Osteoblast (primary cell): ENCODE measurements at regions not wholly inside any gene's neighbourhood (a gene's known extent, or its start where the extent isn't known, plus 50 kb on each side); places are given as distances from the start of the nearest gene placed in this dataset.

Experiments
- DNase-seq: peaks from one replicate; pipeline ENCODE4 v3.0.0; 2011; ENCODE audit warnings: low spot score, mixed read lengths; ENCODE audit not compliant: insufficient read length; ENCODE audit errors: missing footprints
- H2AFZ ChIP-seq: 2 replicates; pipeline ENCODE4 v1.6.0; 2011; ENCODE audit warnings: mild to moderate bottlenecking, low read length
- H3K27ac ChIP-seq: 2 replicates; pipeline ENCODE4 v1.5.1; 2011; ENCODE audit warnings: mild to moderate bottlenecking, low read depth, low read length, moderate library complexity
- H3K27me3 ChIP-seq: 2 replicates; pipeline ENCODE4 v1.6.0; 2012; ENCODE audit warnings: mild to moderate bottlenecking, control low read depth, inconsistent platforms, low read length, moderate library complexity; ENCODE audit not compliant: insufficient read depth
- H3K36me3 ChIP-seq: 2 replicates; pipeline ENCODE4 v1.5.1; 2011; ENCODE audit warnings: mild to moderate bottlenecking, low read length, control low read depth, moderate library complexity; ENCODE audit not compliant: insufficient read depth
- H3K4me1 ChIP-seq: 2 replicates; pipeline ENCODE4 v1.5.1; 2011; ENCODE audit warnings: mild to moderate bottlenecking, low read length, control low read depth, moderate library complexity; ENCODE audit not compliant: insufficient read depth
- H3K4me2 ChIP-seq: 2 replicates; pipeline ENCODE4 v1.6.0; 2011; ENCODE audit warnings: mild to moderate bottlenecking, low read length; ENCODE audit not compliant: insufficient read depth
- H3K4me3 ChIP-seq: fragments of 200-600 bp; sonication (generic); 3 replicates; pipeline ENCODE4 v1.5.1; 2012; ENCODE audit warnings: mild to moderate bottlenecking, low read length, inconsistent platforms; ENCODE audit not compliant: insufficient read depth
- H3K79me2 ChIP-seq: 2 replicates; pipeline ENCODE4 v1.6.0; 2012; ENCODE audit warnings: mild to moderate bottlenecking, low read length, control low read depth, inconsistent platforms; ENCODE audit not compliant: insufficient read depth
- H3K9me3 ChIP-seq: 2 replicates; pipeline ENCODE4 v1.5.1; 2011; ENCODE audit warnings: low read depth, low read length, control low read depth
- H4K20me1 ChIP-seq: 2 replicates; pipeline ENCODE4 v1.6.0; 2012; ENCODE audit warnings: mild to moderate bottlenecking, low read length, control low read depth; ENCODE audit not compliant: insufficient read depth
- CTCF ChIP-seq: IDR thresholded peaks from 2 replicates; pipeline ENCODE4 v1.5.1; 2011; ENCODE audit warnings: mild to moderate bottlenecking, low read depth, low read length, moderate library complexity; ENCODE audit errors: extremely low read depth

GRCh38 chr17:70988622-70989021 is 819.3 kb downstream of the KCNJ2 start:
- peaks cover 3% of the 10 kb centered on the region for H3K9me3 ChIP-seq
- TF ChIP-seq CTCF = no peak
- no peaks in the 10 kb centered on the region for H3K27me3 ChIP-seq
- H4K20me1 ChIP-seq = no peaks in the 10 kb centered on the region
- DNase-seq = no peak
- H3K4me1 ChIP-seq = no peaks in the 10 kb centered on the region
- H3K27ac ChIP-seq = no peak overlapping the region
- no peak overlapping the region for H3K4me3 ChIP-seq
- H3K79me2 ChIP-seq = no peaks in the 10 kb centered on the region
- no peak overlapping the region for H3K4me2 ChIP-seq
- H2AFZ ChIP-seq = no peak overlapping the region
- no peaks in the 10 kb centered on the region for H3K36me3 ChIP-seq

GRCh38 chr17:70989280-70989679 is 819.9 kb downstream of the KCNJ2 start:
- H3K4me1 ChIP-seq = no peaks in the 10 kb centered on the region
- H4K20me1 ChIP-seq = no peaks in the 10 kb centered on the region
- no peak for TF ChIP-seq CTCF
- no peak overlapping the region for H3K4me2 ChIP-seq
- no peak for DNase-seq
- no peaks in the 10 kb centered on the region for H3K79me2 ChIP-seq
- H2AFZ ChIP-seq = no peak overlapping the region
- peaks cover 3% of the 10 kb centered on the region for H3K9me3 ChIP-seq
- no peaks in the 10 kb centered on the region for H3K36me3 ChIP-seq
- no peak overlapping the region for H3K27ac ChIP-seq
- H3K27me3 ChIP-seq = no peaks in the 10 kb centered on the region
- no peak overlapping the region for H3K4me3 ChIP-seq

- no peaks in the 10 kb centered on the region for H3K27me3 ChIP-seq
- no peak for TF ChIP-seq CTCF
Observed at GRCh38 chr17:70994194-70994593, 824.9 kb downstream of the KCNJ2 start.

GRCh38 chr17:70995997-70996396 is 826.7 kb downstream of the KCNJ2 start:
- Histone ChIP-seq H3K27ac (no peak overlapping the region), H3K4me3 (no peak overlapping the region), H3K9me3 (no peaks in the 10 kb centered on the region), H3K79me2 (no peaks in the 10 kb centered on the region), H3K27me3 (no peaks in the 10 kb centered on the region), H4K20me1 (no peaks in the 10 kb centered on the region), H3K4me2 (no peak overlapping the region), H2AFZ (no peak overlapping the region), H3K36me3 (no peaks in the 10 kb centered on the region), H3K4me1 (no peaks in the 10 kb centered on the region)
- no peak for TF ChIP-seq CTCF
- DNase-seq = no peak

More at GRCh38 chr17:70994194-70994593, 824.9 kb downstream of the KCNJ2 start:
- Histone ChIP-seq H3K4me2 (no peak overlapping the region), H3K36me3 (no peaks in the 10 kb centered on the region), H3K4me1 (no peaks in the 10 kb centered on the region), H2AFZ (no peak overlapping the region), H3K4me3 (no peak overlapping the region), H3K79me2 (no peaks in the 10 kb centered on the region), H4K20me1 (no peaks in the 10 kb centered on the region), H3K9me3 (no peaks in the 10 kb centered on the region), H3K27ac (no peak overlapping the region)
- DNase-seq = no peak
